ENCODE measurements at regions not wholly inside any gene's neighbourhood (a gene's known extent, or its start where the extent isn't known, plus 50 kb on each side); places are given as distances from the start of the nearest gene placed in this dataset.
"Not testable (repeated sequence)": the region's sequence is repeated elsewhere in the genome, so short reads cannot be mapped to it uniquely, and the experiment has no call there.

- in situ Hi-C loops (cut with MboI; ENCODE audit: low sequenced_read_pairs): no loop called here
These were observed 404.1 kb upstream of the ATP11B start for GRCh38 chr3:182389071-182389815.

- in situ Hi-C loops (cut with MboI; ENCODE audit: low sequenced_read_pairs): no loop called here
These were observed 402.9 kb upstream of the ATP11B start for GRCh38 chr3:182390421-182390820.

- in situ Hi-C loops (cut with MboI; ENCODE audit: low sequenced_read_pairs): no loop called here
These were observed 400.9 kb upstream of the ATP11B start for GRCh38 chr3:182392182-182392937.

- in situ Hi-C loops (cut with MboI; ENCODE audit: low sequenced_read_pairs): no loop called here
These were observed 400.2 kb upstream of the ATP11B start for GRCh38 chr3:182393151-182393550.

- in situ Hi-C loops (cut with MboI; ENCODE audit: low sequenced_read_pairs): no loop called here
These were observed 399.4 kb upstream of the ATP11B start for GRCh38 chr3:182393830-182394367.

- in situ Hi-C loops (cut with MboI; ENCODE audit: low sequenced_read_pairs): no loop called here
These were observed 396.1 kb upstream of the ATP11B start for GRCh38 chr3:182397164-182397563.

GRCh38 chr3:182399978-182400737 is 393.1 kb upstream of the ATP11B start:
- in situ Hi-C loops (cut with MboI; ENCODE audit: low sequenced_read_pairs): no loop called here

- in situ Hi-C loops (cut with MboI; ENCODE audit: low sequenced_read_pairs): no loop called here
These were observed 392.5 kb upstream of the ATP11B start for GRCh38 chr3:182400838-182401237.

GRCh38 chr3:182404031-182404430 is 389.3 kb upstream of the ATP11B start:
- in situ Hi-C loops (cut with MboI; ENCODE audit: low sequenced_read_pairs): no loop called here

GRCh38 chr3:182405759-182406158 is 387.5 kb upstream of the ATP11B start:
- in situ Hi-C loops (cut with MboI; ENCODE audit: low sequenced_read_pairs): no loop called here

- in situ Hi-C loops (cut with MboI; ENCODE audit: low sequenced_read_pairs): no loop called here
These were observed 386.5 kb upstream of the ATP11B start for GRCh38 chr3:182406786-182407185.

GRCh38 chr3:182410051-182410450 is 383.3 kb upstream of the ATP11B start:
- in situ Hi-C loops (cut with MboI; ENCODE audit: low sequenced_read_pairs): no loop called here

GRCh38 chr3:182412066-182412465 is 381.2 kb upstream of the ATP11B start:
- in situ Hi-C loops (cut with MboI; ENCODE audit: low sequenced_read_pairs): no loop called here

- in situ Hi-C loops (cut with MboI; ENCODE audit: low sequenced_read_pairs): no loop called here
These were observed 380.2 kb upstream of the ATP11B start for GRCh38 chr3:182413061-182413460.

- in situ Hi-C loops (cut with MboI; ENCODE audit: low sequenced_read_pairs): no loop called here
These were observed 379.6 kb upstream of the ATP11B start for GRCh38 chr3:182413682-182414081.

- in situ Hi-C loops (cut with MboI; ENCODE audit: low sequenced_read_pairs): no loop called here
These were observed 378.7 kb upstream of the ATP11B start for GRCh38 chr3:182414586-182414985.

- in situ Hi-C loops (cut with MboI; ENCODE audit: low sequenced_read_pairs): no loop called here
These were observed 372.6 kb upstream of the ATP11B start for GRCh38 chr3:182420741-182421140.

GRCh38 chr3:182424006-182424405 is 369.3 kb upstream of the ATP11B start:
- in situ Hi-C loops (cut with MboI; ENCODE audit: low sequenced_read_pairs): no loop called here

- in situ Hi-C loops (cut with MboI; ENCODE audit: low sequenced_read_pairs): not testable (repeated sequence)
These were observed 367.2 kb upstream of the ATP11B start for GRCh38 chr3:182425926-182426718.

GRCh38 chr3:182431972-182432371 is 361.3 kb upstream of the ATP11B start:
- in situ Hi-C loops (cut with MboI; ENCODE audit: low sequenced_read_pairs): not testable (repeated sequence)

GRCh38 chr3:182435860-182436259 is 357.4 kb upstream of the ATP11B start:
- in situ Hi-C loops (cut with MboI; ENCODE audit: low sequenced_read_pairs): no loop called here

Data from HL-60/S4 treated with phorbol 12-myristate 13-acetate at 8.2 ng/mL for 4 days and 3 days (cell line).